ENCODE measurements at regions not wholly inside any gene's neighbourhood (a gene's known extent, or its start where the extent isn't known, plus 50 kb on each side); places are given as distances from the start of the nearest gene placed in this dataset.

GRCh38 chr15:87610366-87610765, 646.2 kb downstream of the NTRK3 start:
- ATAC-seq (no peak), DNase-seq (no peak)

GRCh38 chr15:87609894-87610293, 646.6 kb downstream of the NTRK3 start:
- Histone ChIP-seq H3K27ac (no peak overlapping the region), H3K9me3 (no peaks in the 10 kb centered on the region), H3K36me3 (no peaks in the 10 kb centered on the region), H3K4me1 (no peaks in the 10 kb centered on the region), H3K27me3 (no peaks in the 10 kb centered on the region), H3K4me3 (no peak overlapping the region)
- ATAC-seq (no peak), DNase-seq (no peak)
- in situ Hi-C loops (cut with MboI; ENCODE audit: low sequenced_read_pairs in 4 of 4) = loop anchor here in 1 of 4 donors (25.0 kb wide), 1 partner anchor 998 kb away; no protein-coding TSS in a partner anchor
- TF ChIP-seq CTCF (IDR thresholded peaks at IDR 0.05 in 4 of 5, conservative IDR thresholded peaks at IDR 0.05 in 1 of 5) (no peak), POLR2A (IDR thresholded peaks at IDR 0.05) (no peak)
- intact Hi-C loops (cut with DNase I; ENCODE audit: low total_unique reads) = no loop called here

More at GRCh38 chr15:87610366-87610765, 646.2 kb downstream of the NTRK3 start:
- Histone ChIP-seq H3K4me1 (no peaks in the 10 kb centered on the region), H3K4me3 (no peak overlapping the region), H3K27me3 (no peaks in the 10 kb centered on the region), H3K9me3 (no peaks in the 10 kb centered on the region), H3K36me3 (no peaks in the 10 kb centered on the region), H3K27ac (no peak overlapping the region)
- TF ChIP-seq CTCF (IDR thresholded peaks at IDR 0.05 in 4 of 5, conservative IDR thresholded peaks at IDR 0.05 in 1 of 5) = no peak
- no peak for TF ChIP-seq POLR2A (IDR thresholded peaks at IDR 0.05)
- in situ Hi-C loops (cut with MboI; ENCODE audit: low sequenced_read_pairs in 4 of 4) = loop anchor here in 1 of 4 donors (25.0 kb wide), 1 partner anchor 998 kb away; no protein-coding TSS in a partner anchor
- intact Hi-C loops (cut with DNase I; ENCODE audit: low total_unique reads) = no loop called here

- intact Hi-C loops (cut with DNase I; ENCODE audit: low total_unique reads) = no loop called here
- Histone ChIP-seq H3K4me3 (no peak overlapping the region), H3K9me3 (no peaks in the 10 kb centered on the region), H3K27me3 (no peaks in the 10 kb centered on the region), H3K27ac (no peak overlapping the region), H3K4me1 (no peaks in the 10 kb centered on the region), H3K36me3 (no peaks in the 10 kb centered on the region)
- ATAC-seq (peak; percentile 36 to 73), DNase-seq (no peak)
- in situ Hi-C loops (cut with MboI; ENCODE audit: low sequenced_read_pairs in 4 of 4) = loop anchor here in 1 of 4 donors (25.0 kb wide), 1 partner anchor 997 kb away; no protein-coding TSS in a partner anchor
- TF ChIP-seq CTCF (IDR thresholded peaks at IDR 0.05 in 4 of 5, conservative IDR thresholded peaks at IDR 0.05 in 1 of 5) (no peak), POLR2A (IDR thresholded peaks at IDR 0.05) (no peak)
Observed at GRCh38 chr15:87609474-87609873, 647.1 kb downstream of the NTRK3 start.

GRCh38 chr15:87608238-87609028, 648.1 kb downstream of the NTRK3 start:
- Histone ChIP-seq H3K36me3 (no peaks in the 10 kb centered on the region), H3K4me1 (no peaks in the 10 kb centered on the region), H3K9me3 (no peaks in the 10 kb centered on the region), H3K27me3 (no peaks in the 10 kb centered on the region), H3K27ac (no peak overlapping the region), H3K4me3 (no peak overlapping the region)
- DNase-seq = no peak
- ATAC-seq = no peak
- TF ChIP-seq CTCF (IDR thresholded peaks at IDR 0.05 in 4 of 5, conservative IDR thresholded peaks at IDR 0.05 in 1 of 5) (no peak), POLR2A (IDR thresholded peaks at IDR 0.05) (no peak)
- intact Hi-C loops (cut with DNase I; ENCODE audit: low total_unique reads) = no loop called here
- in situ Hi-C loops (cut with MboI; ENCODE audit: low sequenced_read_pairs in 4 of 4) = loop anchor here in 1 of 4 donors (25.0 kb wide), 1 partner anchor 996 kb away; no protein-coding TSS in a partner anchor
